ENCODE measurements at regions not wholly inside any gene's neighbourhood (a gene's known extent, or its start where the extent isn't known, plus 50 kb on each side); places are given as distances from the start of the nearest gene placed in this dataset.

DNA sequence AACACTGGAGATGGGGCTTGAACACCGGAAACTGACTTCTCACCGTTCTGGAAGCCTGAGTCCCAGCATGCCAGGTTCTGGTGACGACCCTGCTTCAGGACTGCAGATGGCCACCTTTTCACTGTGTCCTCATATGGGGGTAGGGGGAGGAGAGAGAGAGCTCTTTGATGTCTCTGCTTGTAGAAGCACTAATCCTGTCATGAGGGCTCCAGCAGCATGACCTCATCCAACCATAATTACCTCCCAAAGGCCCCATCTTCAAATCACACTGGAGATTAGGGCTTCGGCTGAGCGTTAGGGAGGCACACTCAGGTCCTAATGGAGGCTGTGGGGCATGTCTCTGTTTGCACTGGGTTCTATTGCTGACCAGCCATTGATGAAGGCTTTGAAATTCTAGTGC lies 255.3 kb downstream of the TEX29 start:
- no peaks in the 10 kb centered on the region for H3K36me3 ChIP-seq (ENCODE audit: control insufficient read depth, insufficient read depth, low read length)
- H3K9me3 ChIP-seq (ENCODE audit: control insufficient read depth, low read length) = no peaks in the 10 kb centered on the region
- no peak overlapping the region for H3K4me3 ChIP-seq (ENCODE audit: low read depth, low read length)
- H3K4me2 ChIP-seq (ENCODE audit: low read length) = no peak overlapping the region
- H3K4me1 ChIP-seq = no peaks in the 10 kb centered on the region
- no peaks in the 10 kb centered on the region for H3K79me2 ChIP-seq
- no peak overlapping the region for H2AFZ ChIP-seq
- no peak overlapping the region for H3K27ac ChIP-seq
- TF ChIP-seq, protein P1, sequence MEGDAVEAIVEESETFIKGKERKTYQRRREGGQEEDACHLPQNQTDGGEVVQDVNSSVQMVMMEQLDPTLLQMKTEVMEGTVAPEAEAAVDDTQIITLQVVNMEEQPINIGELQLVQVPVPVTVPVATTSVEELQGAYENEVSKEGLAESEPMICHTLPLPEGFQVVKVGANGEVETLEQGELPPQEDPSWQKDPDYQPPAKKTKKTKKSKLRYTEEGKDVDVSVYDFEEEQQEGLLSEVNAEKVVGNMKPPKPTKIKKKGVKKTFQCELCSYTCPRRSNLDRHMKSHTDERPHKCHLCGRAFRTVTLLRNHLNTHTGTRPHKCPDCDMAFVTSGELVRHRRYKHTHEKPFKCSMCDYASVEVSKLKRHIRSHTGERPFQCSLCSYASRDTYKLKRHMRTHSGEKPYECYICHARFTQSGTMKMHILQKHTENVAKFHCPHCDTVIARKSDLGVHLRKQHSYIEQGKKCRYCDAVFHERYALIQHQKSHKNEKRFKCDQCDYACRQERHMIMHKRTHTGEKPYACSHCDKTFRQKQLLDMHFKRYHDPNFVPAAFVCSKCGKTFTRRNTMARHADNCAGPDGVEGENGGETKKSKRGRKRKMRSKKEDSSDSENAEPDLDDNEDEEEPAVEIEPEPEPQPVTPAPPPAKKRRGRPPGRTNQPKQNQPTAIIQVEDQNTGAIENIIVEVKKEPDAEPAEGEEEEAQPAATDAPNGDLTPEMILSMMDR (IDR thresholded peaks at IDR 0.05) = no peak
- no peak overlapping the region for H3K9ac ChIP-seq
- no peaks in the 10 kb centered on the region for H3K27me3 ChIP-seq (ENCODE audit: control insufficient read depth, insufficient read depth, low read length)

DNA sequence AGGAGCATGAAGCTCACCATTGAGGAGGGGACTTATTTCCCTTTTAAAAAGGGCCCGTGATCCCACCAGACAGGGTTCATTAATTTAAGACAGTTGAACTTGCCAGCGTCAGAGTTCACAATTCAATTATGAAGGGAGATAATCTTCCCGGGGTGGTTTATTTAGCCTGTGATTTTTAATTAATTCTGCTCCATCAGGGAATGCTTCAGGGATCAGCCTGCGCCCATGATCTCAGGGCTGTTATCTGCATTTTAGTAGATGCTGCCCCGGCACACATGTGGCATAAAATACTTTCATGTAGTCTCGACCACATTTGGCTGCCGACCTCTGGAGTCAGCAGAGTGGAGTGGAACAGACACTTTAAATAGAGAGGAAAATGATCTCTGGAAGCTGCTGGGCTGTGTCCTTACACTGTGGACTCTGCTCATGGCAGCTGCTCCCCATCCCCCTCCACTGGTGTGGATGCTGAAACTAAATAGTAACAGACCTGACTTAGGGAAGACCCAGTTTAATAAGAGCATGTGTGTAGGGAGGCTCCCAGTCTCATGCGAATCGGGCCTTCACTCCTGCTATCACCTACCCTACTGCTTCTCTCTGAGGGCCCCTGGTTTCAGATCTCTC lies 256.9 kb downstream of the TEX29 start:
- Histone ChIP-seq H3K9me3 (ENCODE audit: control insufficient read depth, low read length) (no peaks in the 10 kb centered on the region), H3K4me2 (ENCODE audit: low read length) (no peak overlapping the region), H3K79me2 (no peaks in the 10 kb centered on the region), H3K36me3 (ENCODE audit: control insufficient read depth, insufficient read depth, low read length) (no peaks in the 10 kb centered on the region), H3K27ac (no peak overlapping the region), H2AFZ (no peak overlapping the region), H3K27me3 (ENCODE audit: control insufficient read depth, insufficient read depth, low read length) (no peaks in the 10 kb centered on the region), H3K4me1 (no peaks in the 10 kb centered on the region), H3K4me3 (ENCODE audit: low read depth, low read length) (no peak overlapping the region), H3K9ac (no peak overlapping the region)
- TF ChIP-seq, protein P1 (IDR thresholded peaks at IDR 0.05) = no peak

DNA sequence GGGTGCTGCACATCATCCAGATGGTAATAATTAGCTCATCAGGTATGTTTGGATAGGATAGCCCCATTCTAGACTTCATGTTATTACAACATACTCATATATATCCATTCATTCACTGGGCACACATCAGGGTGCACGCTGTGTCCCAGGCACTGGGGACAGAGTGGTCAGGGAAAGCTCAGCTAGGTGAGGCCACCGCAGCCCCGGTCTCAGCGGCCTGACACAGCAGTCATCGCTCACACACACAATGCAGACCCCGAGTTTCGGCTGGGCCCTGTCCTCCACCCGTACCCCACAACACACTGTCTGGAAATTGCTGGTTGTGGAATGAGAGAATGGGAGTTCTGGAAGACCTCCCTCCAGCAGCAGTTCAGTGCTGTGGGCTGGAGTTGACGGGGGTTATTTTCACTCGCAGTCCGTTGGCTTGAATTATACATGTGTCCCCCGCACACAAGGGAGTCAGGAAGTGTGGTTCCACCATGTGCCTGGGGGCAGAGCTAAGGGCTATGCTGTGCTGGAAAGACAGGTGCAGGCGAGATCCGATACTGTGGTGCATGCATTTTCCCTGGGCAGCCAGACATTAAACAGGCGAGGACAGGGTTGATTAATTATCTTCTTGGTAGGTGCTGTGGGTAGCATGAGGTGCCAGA lies 257.6 kb downstream of the TEX29 start:
- Histone ChIP-seq H3K9me3 (ENCODE audit: control insufficient read depth, low read length) (no peaks in the 10 kb centered on the region), H3K4me1 (no peaks in the 10 kb centered on the region), H3K4me2 (ENCODE audit: low read length) (no peak overlapping the region), H3K4me3 (ENCODE audit: low read depth, low read length) (no peak overlapping the region), H3K79me2 (no peaks in the 10 kb centered on the region), H3K36me3 (ENCODE audit: control insufficient read depth, insufficient read depth, low read length) (no peaks in the 10 kb centered on the region), H2AFZ (no peak overlapping the region), H3K27ac (no peak overlapping the region), H3K9ac (no peak overlapping the region), H3K27me3 (ENCODE audit: control insufficient read depth, insufficient read depth, low read length) (no peaks in the 10 kb centered on the region)
- TF ChIP-seq, protein P1 (IDR thresholded peaks at IDR 0.05) = no peak

DNA sequence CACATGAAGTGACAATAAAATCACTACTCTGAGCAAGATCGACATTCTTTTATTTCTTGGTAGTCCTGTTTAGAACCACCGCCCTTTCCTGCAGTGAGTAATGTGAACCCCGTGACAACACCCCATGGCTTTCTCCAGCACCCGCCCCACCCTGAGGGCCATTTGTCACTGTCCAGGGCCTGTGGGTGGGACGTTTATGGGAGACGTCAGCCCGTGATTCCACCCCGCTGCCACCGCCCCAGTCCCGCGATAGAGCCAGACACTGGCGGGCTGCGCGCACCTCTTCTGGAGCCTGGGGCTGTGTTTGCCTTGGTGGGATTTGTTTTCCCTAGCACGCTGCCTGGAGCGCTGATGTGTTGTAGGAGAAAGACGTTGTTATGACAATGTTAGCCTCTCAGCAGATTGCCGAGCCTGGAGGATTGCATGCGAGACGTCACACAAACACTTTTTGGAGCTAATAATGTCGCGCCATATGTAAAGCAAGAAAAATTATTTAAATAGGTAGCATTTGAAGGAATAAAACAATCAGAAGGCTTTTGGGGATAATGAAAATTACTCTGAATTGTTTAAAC lies 263.7 kb downstream of the TEX29 start:
- H3K4me2 ChIP-seq (ENCODE audit: low read length) = no peak overlapping the region
- H3K9ac ChIP-seq = no peak overlapping the region
- H3K9me3 ChIP-seq (ENCODE audit: control insufficient read depth, low read length) = no peaks in the 10 kb centered on the region
- H3K27me3 ChIP-seq (ENCODE audit: control insufficient read depth, insufficient read depth, low read length) = no peaks in the 10 kb centered on the region
- no peaks in the 10 kb centered on the region for H3K79me2 ChIP-seq
- H3K4me1 ChIP-seq = no peaks in the 10 kb centered on the region
- H2AFZ ChIP-seq = no peak overlapping the region
- no peak overlapping the region for H3K4me3 ChIP-seq (ENCODE audit: low read depth, low read length)
- H3K36me3 ChIP-seq (ENCODE audit: control insufficient read depth, insufficient read depth, low read length) = no peaks in the 10 kb centered on the region
- TF ChIP-seq, protein P1 (IDR thresholded peaks at IDR 0.05) = no peak
- no peak overlapping the region for H3K27ac ChIP-seq
